ENCODE measurements at regions not wholly inside any gene's neighbourhood (a gene's known extent, or its start where the extent isn't known, plus 50 kb on each side); places are given as distances from the start of the nearest gene placed in this dataset.

GRCh38 chr13:50353651-50354415 lies 338.6 kb downstream of the KCNRG start:
- peak in 1 of 3 donors; percentile 11 for TF ChIP-seq POLR2AphosphoS5 (IDR thresholded peaks at IDR 0.05)
- TF ChIP-seq, protein P1, sequence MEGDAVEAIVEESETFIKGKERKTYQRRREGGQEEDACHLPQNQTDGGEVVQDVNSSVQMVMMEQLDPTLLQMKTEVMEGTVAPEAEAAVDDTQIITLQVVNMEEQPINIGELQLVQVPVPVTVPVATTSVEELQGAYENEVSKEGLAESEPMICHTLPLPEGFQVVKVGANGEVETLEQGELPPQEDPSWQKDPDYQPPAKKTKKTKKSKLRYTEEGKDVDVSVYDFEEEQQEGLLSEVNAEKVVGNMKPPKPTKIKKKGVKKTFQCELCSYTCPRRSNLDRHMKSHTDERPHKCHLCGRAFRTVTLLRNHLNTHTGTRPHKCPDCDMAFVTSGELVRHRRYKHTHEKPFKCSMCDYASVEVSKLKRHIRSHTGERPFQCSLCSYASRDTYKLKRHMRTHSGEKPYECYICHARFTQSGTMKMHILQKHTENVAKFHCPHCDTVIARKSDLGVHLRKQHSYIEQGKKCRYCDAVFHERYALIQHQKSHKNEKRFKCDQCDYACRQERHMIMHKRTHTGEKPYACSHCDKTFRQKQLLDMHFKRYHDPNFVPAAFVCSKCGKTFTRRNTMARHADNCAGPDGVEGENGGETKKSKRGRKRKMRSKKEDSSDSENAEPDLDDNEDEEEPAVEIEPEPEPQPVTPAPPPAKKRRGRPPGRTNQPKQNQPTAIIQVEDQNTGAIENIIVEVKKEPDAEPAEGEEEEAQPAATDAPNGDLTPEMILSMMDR (IDR thresholded peaks at IDR 0.05), result no peak
- TF ChIP-seq POLR2A (IDR thresholded peaks at IDR 0.05), result no peak
- no peak for TF ChIP-seq EP300 (IDR thresholded peaks at IDR 0.05)
